ENCODE measurements at regions not wholly inside any gene's neighbourhood (a gene's known extent, or its start where the extent isn't known, plus 50 kb on each side); places are given as distances from the start of the nearest gene placed in this dataset.

- no peak for TF ChIP-seq CTCF (conservative IDR thresholded peaks at IDR 0.05 in 1 of 2, IDR thresholded peaks at IDR 0.05 in 1 of 2; ENCODE audit: low read depth in 1 of 2, low read length in 2 of 2)
- no peak for TF ChIP-seq EZH2 (IDR thresholded peaks at IDR 0.05; ENCODE audit: low read length, missing control alignments)
Measured at GRCh38 chr13:111599791-111600190, 279.3 kb downstream of the TEX29 start.
